ENCODE measurements at regions not wholly inside any gene's neighbourhood (a gene's known extent, or its start where the extent isn't known, plus 50 kb on each side); places are given as distances from the start of the nearest gene placed in this dataset.
"Not testable (repeated sequence)": the region's sequence is repeated elsewhere in the genome, so short reads cannot be mapped to it uniquely, and the experiment has no call there.

GRCh38 chr4:134072137-134072536 is 129.5 kb downstream of the PABPC4L start:
- TF ChIP-seq CTCF (IDR thresholded peaks at IDR 0.05; ENCODE audit: extremely low read depth, missing control alignments), result no peak

GRCh38 chr4:134070174-134070573 is 131.4 kb downstream of the PABPC4L start:
- TF ChIP-seq CTCF (IDR thresholded peaks at IDR 0.05; ENCODE audit: extremely low read depth, missing control alignments), result no peak
- DNase-seq (ENCODE audit: low spot score), result no peak

More at GRCh38 chr4:134072137-134072536, 129.5 kb downstream of the PABPC4L start:
- DNase-seq (ENCODE audit: low spot score), result no peak

- DNase-seq (ENCODE audit: low spot score), result no peak
Observed at GRCh38 chr4:134057356-134057755, 144.2 kb downstream of the PABPC4L start.

GRCh38 chr4:134046221-134046620 is 155.4 kb downstream of the PABPC4L start:
- DNase-seq (ENCODE audit: low spot score), result not testable (repeated sequence)

More at GRCh38 chr4:134057356-134057755, 144.2 kb downstream of the PABPC4L start:
- TF ChIP-seq CTCF (IDR thresholded peaks at IDR 0.05; ENCODE audit: extremely low read depth, missing control alignments), result no peak

- DNase-seq (ENCODE audit: low spot score), result no peak
- TF ChIP-seq CTCF (IDR thresholded peaks at IDR 0.05; ENCODE audit: extremely low read depth, missing control alignments), result no peak
Observed at GRCh38 chr4:134045411-134045810, 156.2 kb downstream of the PABPC4L start.

- no peak for DNase-seq (ENCODE audit: low spot score)
- TF ChIP-seq CTCF (IDR thresholded peaks at IDR 0.05; ENCODE audit: extremely low read depth, missing control alignments), result no peak
Observed at GRCh38 chr4:134043266-134043665, 158.3 kb downstream of the PABPC4L start.

- DNase-seq (ENCODE audit: low spot score), result no peak
- TF ChIP-seq CTCF (IDR thresholded peaks at IDR 0.05; ENCODE audit: extremely low read depth, missing control alignments), result no peak
Observed at GRCh38 chr4:134028421-134028820, 173.2 kb downstream of the PABPC4L start.

- TF ChIP-seq CTCF (IDR thresholded peaks at IDR 0.05; ENCODE audit: extremely low read depth, missing control alignments), result no peak
- DNase-seq (ENCODE audit: low spot score), result no peak
Observed at GRCh38 chr4:134027931-134028330, 173.7 kb downstream of the PABPC4L start.

Data from GM20000 (cell line).